GM15510 (cell line): ENCODE measurements at regions not wholly inside any gene's neighbourhood (a gene's known extent, or its start where the extent isn't known, plus 50 kb on each side); places are given as distances from the start of the nearest gene placed in this dataset.

Source experiments
- POLR2A ChIP-seq: IDR thresholded peaks from 3 replicates; pipeline ENCODE4 v1.6.1; 2011; ENCODE audit warnings: borderline replicate concordance; ENCODE audit not compliant: insufficient read length; ENCODE audit errors: extremely low read depth

DNA sequence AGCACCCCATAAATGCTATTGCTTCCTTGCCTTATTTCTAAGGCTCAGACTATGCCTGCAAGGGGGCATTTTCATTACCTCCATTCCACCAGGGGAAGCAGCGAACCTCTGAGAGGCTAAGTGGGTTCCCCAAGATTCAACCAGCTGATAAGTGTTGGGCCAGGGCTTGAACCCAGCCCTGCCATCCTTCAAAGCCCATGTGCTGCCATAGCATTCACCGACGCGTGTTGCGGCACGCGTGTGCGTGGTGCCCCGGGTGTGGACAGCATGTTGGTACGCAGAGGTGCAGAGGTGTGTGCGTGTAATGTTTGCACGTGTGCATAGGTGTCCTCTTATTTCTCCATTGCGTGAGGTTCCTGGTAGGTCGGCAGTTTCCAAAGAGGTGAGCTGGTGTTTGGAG, 66.0 kb upstream of the PPARA start:
- no peak for TF ChIP-seq POLR2A

DNA sequence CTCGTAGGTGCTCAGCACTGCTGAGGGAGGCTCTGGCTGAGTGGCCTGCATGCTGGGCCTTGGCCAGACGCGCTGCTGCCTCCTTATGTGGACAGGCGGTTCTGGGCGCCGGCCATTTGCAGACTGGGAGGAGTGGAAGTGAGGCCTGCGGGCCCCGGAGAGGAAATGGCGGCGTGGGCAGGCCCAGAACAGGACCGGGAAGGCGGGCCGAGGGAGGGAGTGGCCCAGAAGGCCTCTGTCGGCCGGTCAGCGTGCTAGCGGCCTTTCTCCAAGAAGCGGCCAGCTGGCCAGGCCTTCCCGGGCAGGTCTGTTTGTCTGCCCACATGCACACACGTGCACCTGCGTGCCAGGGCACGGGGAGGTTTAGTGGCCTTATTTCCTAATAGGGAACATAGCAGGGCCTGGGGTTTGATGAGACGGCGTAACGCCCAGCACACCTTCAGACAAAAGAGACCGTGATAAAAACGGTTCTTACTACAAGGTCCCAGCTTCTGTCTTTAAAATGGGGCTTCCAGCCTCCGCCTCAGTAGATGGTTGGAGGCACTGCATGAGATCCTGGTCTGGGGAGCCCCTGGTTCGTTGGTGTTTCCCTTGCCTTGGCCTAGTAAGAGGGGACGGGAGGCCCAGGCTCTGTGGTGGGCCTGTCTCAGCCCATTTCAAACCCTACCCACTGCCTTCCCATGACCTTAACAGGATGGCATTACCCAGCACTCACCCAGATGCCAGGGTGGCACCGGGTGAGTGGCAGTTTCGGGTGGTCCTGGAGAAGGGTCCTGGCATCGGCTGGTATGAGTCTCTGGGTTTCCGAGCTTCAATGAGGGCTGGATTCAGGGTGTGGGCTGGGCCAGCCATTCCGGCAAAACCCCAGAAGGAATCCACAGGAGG, 65.1 kb upstream of the PPARA start:
- TF ChIP-seq POLR2A: no peak

DNA sequence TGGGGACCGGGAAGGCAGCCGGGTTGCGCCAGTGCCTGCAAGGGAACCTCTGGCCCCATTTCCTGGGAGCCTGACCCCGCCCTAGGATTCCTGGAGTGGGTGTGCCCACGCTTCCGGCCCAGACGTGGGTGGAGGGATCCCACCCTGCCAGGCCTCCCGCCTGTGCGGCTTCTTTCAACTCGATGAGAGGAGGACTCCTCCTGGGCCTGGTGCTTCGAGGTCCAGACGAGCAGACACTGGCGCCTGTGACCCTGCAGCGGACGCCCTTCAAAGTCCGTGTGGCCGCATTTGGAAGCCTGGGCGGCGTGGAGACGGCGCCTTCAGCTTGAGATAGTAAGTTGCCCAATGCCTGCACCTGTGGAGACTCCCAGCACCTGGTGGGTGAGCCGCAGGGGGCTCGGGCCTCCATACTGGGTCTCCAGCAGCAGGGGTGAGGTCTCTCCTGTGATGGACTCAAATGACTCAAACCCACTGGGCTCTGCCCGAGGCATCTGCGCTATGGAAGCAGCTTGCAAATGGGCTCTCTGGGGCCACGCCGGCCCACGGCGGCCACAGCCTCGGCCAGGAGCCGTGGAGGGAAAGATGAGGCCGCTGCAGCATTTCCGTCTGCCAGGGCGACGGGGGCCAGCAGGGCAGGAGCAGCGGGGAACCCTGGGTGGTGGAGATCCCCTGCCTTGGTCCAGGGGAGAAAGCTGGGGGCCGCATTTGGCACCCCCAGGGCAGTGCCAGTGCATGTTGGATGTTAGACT, 64.3 kb upstream of the PPARA start:
- no peak for TF ChIP-seq POLR2A

DNA sequence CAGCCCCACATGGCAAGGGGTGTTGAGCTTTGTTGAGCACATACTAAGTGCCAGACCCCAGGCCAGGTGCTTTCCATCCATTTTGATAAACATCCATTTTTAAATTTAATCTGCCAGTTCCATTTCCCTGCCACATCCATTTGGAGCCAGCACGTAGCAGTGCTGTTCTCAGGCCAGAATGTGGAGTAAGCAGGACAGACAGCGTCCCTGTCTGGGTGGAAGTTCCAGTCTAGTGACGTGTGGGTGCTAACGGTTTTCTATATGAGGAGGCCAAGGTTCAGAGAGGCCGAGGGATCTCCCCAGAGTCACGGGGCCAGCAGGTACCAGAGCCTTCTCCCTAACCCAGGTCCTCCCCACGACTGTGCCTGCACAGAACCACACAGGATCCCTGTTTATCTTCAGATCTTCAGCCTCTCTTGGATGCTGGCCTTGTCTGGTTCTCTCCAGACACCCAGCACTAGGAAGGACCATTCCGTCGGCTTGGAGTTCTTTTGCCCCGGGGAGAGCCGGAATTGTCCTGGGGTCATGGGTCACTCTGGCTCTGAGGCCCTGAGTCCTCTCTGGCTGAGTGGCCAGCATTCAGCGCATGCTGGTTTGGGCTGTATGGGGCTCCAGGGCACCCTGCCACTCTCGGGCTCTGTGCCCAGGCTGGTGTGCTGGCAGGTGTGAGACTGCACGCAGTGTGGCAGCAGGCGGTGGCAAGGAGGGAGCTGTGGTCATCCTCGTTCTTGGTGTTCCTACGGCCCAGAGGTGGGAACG, 63.6 kb upstream of the PPARA start:
- TF ChIP-seq POLR2A: no peak

DNA sequence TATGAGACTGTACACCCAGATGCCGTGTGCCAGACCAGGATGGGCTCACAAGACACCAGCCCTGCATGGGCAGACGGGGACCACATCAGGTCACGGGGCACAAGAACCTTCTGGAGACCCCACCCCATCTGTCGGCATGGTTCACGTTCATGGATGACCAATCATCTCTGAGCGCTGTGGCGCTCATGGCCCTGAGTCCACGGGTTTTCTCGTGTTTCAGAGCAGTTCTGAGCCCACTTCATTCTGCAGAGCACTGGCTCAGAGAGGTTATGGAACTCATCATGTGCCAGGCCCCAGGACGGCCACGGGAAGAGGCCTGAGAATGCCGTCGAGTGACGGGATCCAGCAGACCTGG, 63.0 kb upstream of the PPARA start:
- no peak for TF ChIP-seq POLR2A

DNA sequence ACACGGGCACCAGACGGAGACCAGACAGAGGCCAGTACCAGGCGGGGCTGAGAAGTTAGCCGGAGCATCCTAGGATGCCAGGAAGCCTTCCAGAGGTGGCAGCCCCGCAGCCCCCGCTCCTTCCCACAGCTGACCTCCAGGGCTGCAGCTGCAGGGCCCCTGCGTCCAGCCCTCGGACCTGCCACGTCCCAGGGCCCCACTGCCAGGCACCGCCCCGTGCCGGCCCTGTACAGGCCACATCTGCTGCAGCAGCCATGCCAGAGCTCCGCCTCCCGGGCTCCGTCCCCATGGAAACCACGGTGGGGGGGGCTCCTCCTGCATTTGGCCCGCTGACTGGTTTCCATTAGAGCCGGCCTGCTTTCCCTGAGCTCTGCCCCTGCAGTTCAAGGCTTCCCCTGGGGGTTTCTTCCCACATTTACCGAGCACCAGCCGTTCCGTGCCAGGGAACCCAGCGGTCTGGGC, 62.5 kb upstream of the PPARA start:
- no peak for TF ChIP-seq POLR2A

DNA sequence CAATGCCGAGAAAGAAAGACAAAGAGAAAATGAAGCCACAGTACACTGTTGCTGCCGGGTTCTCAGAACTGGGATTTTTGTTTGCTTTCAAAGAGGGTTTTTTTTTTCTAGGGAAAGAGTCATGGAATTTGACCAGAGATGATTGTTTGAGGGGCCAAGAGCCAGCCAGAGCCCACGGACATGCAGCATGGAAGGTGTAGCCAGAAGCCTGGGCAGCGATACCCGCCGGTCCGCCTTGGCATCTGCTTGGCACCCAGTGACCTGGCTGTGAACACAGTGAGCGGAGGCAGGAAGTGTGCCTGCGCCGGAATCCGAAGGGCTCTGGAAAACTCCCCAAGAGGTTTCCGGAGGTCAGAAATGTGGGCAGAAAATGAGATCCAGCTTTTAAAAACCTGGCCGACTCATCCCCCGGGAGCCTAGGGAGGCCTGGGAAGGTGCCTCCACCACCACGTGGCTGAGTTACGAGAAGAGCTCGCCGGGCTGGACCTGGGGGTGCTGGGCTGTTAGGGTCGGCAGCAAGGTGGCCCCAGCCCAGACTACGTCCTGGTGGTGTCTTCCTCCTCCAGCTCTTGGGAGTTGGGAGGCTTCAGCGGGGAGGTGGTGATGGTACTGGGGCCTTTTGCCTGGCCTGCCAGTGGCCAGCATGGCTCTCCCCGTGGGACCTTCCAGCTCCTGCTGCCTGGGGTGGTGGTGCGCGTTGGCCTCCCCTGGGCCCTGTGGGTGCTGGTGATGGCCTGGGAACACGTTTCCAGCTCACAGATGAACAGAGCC, 61.6 kb upstream of the PPARA start:
- TF ChIP-seq POLR2A: no peak

DNA sequence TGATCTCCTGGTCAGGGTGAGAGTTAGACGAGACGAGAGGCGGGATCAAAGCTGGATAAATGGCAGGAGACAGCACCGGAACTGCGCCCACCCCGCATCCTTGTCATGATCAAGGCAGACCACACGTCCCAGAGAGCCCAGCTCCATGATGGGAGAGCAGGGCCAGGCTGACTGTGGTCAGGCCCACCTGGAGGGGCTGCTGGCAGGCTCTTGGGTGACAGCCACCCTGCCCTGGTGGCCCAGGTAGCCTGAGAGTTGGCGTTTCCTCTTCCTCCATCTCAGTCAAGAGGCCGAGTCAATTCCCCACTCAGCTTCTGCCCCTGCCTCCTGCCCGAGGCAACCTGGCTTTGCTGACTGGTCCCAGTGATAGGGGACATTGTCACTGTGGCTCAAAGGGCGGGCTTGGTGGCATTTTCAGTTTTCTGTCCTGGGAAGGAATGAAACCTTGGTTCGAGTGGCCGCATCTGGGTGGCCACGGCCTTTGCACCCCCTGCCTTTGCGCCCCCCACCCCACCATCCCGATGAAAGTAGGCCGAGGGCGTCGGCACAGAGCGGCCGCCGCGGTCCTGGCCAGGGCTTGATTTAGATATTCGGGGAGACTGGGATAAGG, 60.8 kb upstream of the PPARA start:
- TF ChIP-seq POLR2A: no peak

DNA sequence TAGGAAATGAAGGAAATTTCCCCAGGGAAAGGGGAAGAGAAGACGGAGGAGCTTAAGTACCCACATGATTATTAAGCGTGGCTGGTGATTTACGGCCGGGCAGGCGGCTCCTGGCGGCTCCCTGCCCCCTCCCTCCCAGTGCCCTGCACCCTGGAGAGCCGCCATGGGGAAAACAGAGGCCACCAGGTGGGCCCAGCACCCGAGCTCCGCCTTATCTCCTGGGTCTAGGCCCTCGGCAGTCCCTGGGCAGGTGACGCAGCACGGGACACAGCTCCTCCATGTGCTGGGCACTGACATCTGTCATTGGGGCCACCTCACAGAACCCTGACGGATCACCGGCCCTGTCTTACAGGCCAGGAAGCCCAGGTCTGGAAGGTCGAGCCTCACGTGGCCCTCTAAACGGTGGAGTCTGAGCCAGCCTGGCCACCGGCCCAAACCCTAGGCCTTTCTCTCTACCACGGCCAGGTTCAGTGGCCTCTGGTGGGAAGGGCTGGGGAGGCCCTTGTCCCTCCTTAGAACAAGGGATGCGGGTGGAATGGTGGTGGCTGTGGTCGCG, 60.2 kb upstream of the PPARA start:
- TF ChIP-seq POLR2A: no peak

DNA sequence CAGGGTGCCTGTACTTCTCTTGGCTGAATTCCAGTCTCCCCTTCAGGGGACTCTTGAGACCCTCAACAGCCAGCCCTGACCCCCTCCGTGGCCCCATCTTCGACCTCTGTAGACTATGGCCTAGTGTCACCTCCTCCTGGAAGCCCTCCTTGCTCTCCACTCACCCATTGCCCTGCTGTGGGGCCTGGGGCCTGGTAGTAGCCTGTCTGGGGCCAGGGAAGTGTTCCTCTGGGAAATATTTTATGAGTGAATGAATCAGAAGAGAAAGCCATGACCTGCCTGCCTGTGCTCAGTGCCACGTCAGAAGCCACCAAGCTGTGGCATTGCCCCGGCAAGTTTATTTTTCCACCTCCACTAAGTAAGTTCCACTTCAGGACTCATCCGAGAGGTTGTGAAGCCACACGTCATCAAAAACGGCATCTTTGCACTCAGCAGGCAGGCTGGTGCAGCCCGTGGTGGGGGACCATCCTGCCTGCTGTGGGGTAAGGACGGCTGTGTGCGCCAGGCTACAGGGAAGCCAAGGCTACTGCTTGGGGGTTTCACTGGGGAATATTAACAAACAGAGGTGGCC, 59.6 kb upstream of the PPARA start:
- TF ChIP-seq POLR2A: no peak

DNA sequence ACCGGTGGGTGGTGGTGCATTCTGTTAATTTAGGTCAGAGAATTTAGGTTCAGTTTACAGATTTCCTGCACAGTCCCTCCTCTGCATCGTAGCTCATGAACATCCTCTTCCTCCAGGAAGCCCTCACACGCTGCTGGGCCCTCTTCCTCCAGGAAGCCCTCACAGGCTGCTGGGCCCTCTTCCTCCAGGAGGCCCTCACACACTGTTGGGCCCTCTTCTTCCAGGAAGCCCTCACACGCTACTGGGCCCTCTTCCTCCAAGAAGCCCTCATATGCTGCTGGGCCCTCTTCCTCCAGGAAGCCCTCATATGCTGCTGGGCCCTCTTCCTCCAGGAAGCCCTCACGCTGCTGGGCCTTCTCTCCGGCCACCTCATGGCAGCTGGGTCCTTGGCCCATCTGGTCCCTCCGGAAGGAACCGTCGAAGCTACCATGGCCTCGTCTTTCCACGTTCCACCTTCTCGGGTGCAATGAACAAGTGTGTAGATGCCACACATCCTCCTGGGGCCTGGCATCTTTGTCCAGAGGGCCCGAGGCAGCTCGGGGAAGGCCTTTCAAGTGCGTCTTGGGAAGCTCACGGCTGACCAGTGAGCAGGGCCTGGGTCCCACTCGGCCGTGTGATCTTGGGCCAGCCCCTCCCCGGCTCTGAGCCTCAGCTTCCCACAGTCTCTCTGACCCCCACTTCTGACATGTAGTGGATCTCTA, 58.9 kb upstream of the PPARA start:
- no peak for TF ChIP-seq POLR2A

DNA sequence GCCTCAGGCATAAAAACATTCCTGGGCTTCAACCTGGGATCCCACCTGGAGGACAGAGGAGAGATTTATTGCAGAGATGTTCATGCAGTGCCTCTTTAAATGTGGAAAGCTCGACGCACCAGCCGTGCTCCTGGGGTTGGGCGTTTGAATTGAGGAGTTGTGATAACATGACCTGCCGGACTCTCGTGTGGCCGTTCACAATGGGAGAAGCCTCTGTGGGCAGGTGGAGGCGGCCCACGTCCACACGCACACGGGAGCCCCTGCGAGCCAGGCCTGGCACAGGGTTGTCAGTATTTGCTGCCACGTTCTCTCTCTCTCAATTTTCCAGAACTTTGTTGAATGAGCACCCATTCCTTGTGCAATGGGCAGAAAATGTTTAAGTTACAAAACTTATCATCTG, 58.3 kb upstream of the PPARA start:
- TF ChIP-seq POLR2A: no peak
